GM10266 (cell line): ENCODE measurements at regions not wholly inside any gene's neighbourhood (a gene's known extent, or its start where the extent isn't known, plus 50 kb on each side); places are given as distances from the start of the nearest gene placed in this dataset.
"Not testable (repeated sequence)": the region's sequence is repeated elsewhere in the genome, so short reads cannot be mapped to it uniquely, and the experiment has no call there.

ENCODE experiments used
- DNase-seq: peaks from one replicate; pipeline ENCODE4 v3.0.0; 2012; ENCODE audit errors: extremely low spot score
- CTCF ChIP-seq: IDR thresholded peaks from 2 replicates; pipeline ENCODE4 v1.5.1; 2012; ENCODE audit warnings: mild to moderate bottlenecking, low read depth; ENCODE audit not compliant: control insufficient read depth, insufficient read depth; ENCODE audit errors: missing control alignments

- DNase-seq: no peak
- no peak for TF ChIP-seq CTCF
These were observed 765.6 kb downstream of the DIAPH3 start for GRCh38 chr13:59398127-59398526.

- TF ChIP-seq CTCF: no peak
- DNase-seq: no peak
These were observed 765.1 kb downstream of the DIAPH3 start for GRCh38 chr13:59398661-59399060.

- no peak for TF ChIP-seq CTCF
- no peak for DNase-seq
These were observed 764.2 kb downstream of the DIAPH3 start for GRCh38 chr13:59399513-59399912.

- no peak for TF ChIP-seq CTCF
- DNase-seq: no peak
These were observed 759.4 kb downstream of the DIAPH3 start for GRCh38 chr13:59404331-59404730.

- not testable (repeated sequence) for DNase-seq
These were observed 756.5 kb downstream of the DIAPH3 start for GRCh38 chr13:59407251-59407650.

- TF ChIP-seq CTCF: no peak
These were observed 755.0 kb downstream of the DIAPH3 start for GRCh38 chr13:59408738-59409137.

GRCh38 chr13:59409211-59409610 lies 754.5 kb downstream of the DIAPH3 start:
- no peak for DNase-seq
- no peak for TF ChIP-seq CTCF

More at GRCh38 chr13:59408738-59409137, 755.0 kb downstream of the DIAPH3 start:
- no peak for DNase-seq

- no peak for DNase-seq
- no peak for TF ChIP-seq CTCF
These were observed 754.0 kb downstream of the DIAPH3 start for GRCh38 chr13:59409634-59410200.
